CD4-positive, alpha-beta memory T cell (primary cell): ENCODE measurements at regions not wholly inside any gene's neighbourhood (a gene's known extent, or its start where the extent isn't known, plus 50 kb on each side); places are given as distances from the start of the nearest gene placed in this dataset.
A peak's percentile ranks its signal among the peaks of the same experiment; 100 is the strongest.

Experiments used
- CTCF ChIA-PET: fragments of 350-600 bp; sonication (Branson Sonifier 250); formaldehyde crosslinking; loops from one replicate; lab custom pipeline; 2021; ENCODE audit warnings: inconsistent platforms; ENCODE audit not compliant: partially characterized antibody; lab: Charles Lee
- POLR2A ChIA-PET: fragments of 350-600 bp; sonication (Branson Sonifier 250); formaldehyde crosslinking; loops from one replicate; lab custom pipeline; 2021; ENCODE audit not compliant: partially characterized antibody; lab: Charles Lee
- DNase-seq, 5 donors: peaks; one replicate each; pipeline versions ENCODE4 v3.0.0 to v3.0.0-alpha.2; 2020 to 2022; ENCODE audit warnings: mixed read lengths in 1 of 5
- H3K27ac ChIP-seq: one replicate; pipeline ENCODE4 v1.7.0; 2013; ENCODE audit warnings: low read depth, low read length
- H3K27me3 ChIP-seq: 2 replicates; pipeline ENCODE4 v1.7.0; 2013; ENCODE audit warnings: mild to moderate bottlenecking, low read length, moderate library complexity; ENCODE audit not compliant: insufficient read depth
- H3K36me3 ChIP-seq: 2 replicates; pipeline ENCODE4 v1.7.0; 2013; ENCODE audit warnings: mild to moderate bottlenecking, low read length, moderate library complexity; ENCODE audit not compliant: insufficient read depth
- H3K4me1 ChIP-seq: 2 replicates; pipeline ENCODE4 v1.7.0; 2013; ENCODE audit warnings: mild to moderate bottlenecking, low read length, moderate library complexity; ENCODE audit not compliant: insufficient read depth
- H3K4me3 ChIP-seq, 2 donors: one replicate each; pipeline ENCODE4 v1.7.0; 2013; ENCODE audit warnings: low read length in 2 of 2, mild to moderate bottlenecking in 1 of 2
- H3K9me3 ChIP-seq, 2 donors: one replicate each; pipeline ENCODE4 v1.7.0; 2013; ENCODE audit warnings: low read length in 2 of 2, control low read depth in 1 of 2; ENCODE audit not compliant: control insufficient read depth in 1 of 2
- H3K27ac Mint-ChIP-seq, 7 donors: one replicate each; pipeline ENCODE4 v1.8.0; 2020 to 2021; ENCODE audit warnings: mixed read lengths in 7 of 7, mild to moderate bottlenecking in 6 of 7, inconsistent platforms in 3 of 7, moderate library complexity in 3 of 7
- H3K27me3 Mint-ChIP-seq, 2 donors: one replicate each; pipeline ENCODE4 v1.8.0; 2020 to 2021; ENCODE audit warnings: mixed read lengths in 2 of 2
- H3K36me3 Mint-ChIP-seq, 2 donors: one replicate each; pipeline ENCODE4 v1.8.0; 2020 to 2021; ENCODE audit warnings: mixed read lengths in 2 of 2, inconsistent platforms in 1 of 2, mild to moderate bottlenecking in 1 of 2
- H3K4me1 Mint-ChIP-seq, 4 donors: one replicate each; pipeline ENCODE4 v1.8.0; 2020 to 2021; ENCODE audit warnings: mixed read lengths in 4 of 4, mild to moderate bottlenecking in 1 of 4
- H3K4me3 Mint-ChIP-seq, 8 donors: one replicate each; pipeline ENCODE4 v1.8.0; 2020 to 2021; ENCODE audit warnings: mixed read lengths in 8 of 8, mild to moderate bottlenecking in 7 of 8, moderate library complexity in 6 of 8, inconsistent platforms in 3 of 8
- H3K9me3 Mint-ChIP-seq, 8 donors: one replicate each; pipeline ENCODE4 v1.8.0; 2020 to 2021; ENCODE audit warnings: mixed read lengths in 8 of 8, mild to moderate bottlenecking in 5 of 8, inconsistent platforms in 3 of 8, moderate library complexity in 1 of 8
- intact Hi-C: fragments of 100-400 bp; cut with micrococcal nuclease; formaldehyde crosslinking; loops from one replicate; pipeline ENCODE4 v1.15.1; 2023

GRCh38 chr3:78283994-78284393 is 1244.1 kb downstream of the ROBO2 start:
- intact Hi-C loops = no loop called here
- no peak overlapping the region for H3K27ac ChIP-seq
- no peaks in the 10 kb centered on the region for H3K4me1 ChIP-seq
- H3K27ac Mint-ChIP-seq = no peak overlapping the region
- H3K9me3 ChIP-seq = no peaks in the 10 kb centered on the region
- H3K36me3 Mint-ChIP-seq = no peaks in the 10 kb centered on the region
- peaks cover 3 to 25% (median 9%) of the 10 kb centered on the region in 8 donors for H3K9me3 Mint-ChIP-seq
- H3K27me3 Mint-ChIP-seq = no peaks in the 10 kb centered on the region
- H3K4me3 Mint-ChIP-seq = no peak overlapping the region
- DNase-seq = no peak
- H3K4me1 Mint-ChIP-seq = no peaks in the 10 kb centered on the region
- H3K4me3 ChIP-seq = no peak overlapping the region
- no peaks in the 10 kb centered on the region for H3K27me3 ChIP-seq
- no peaks in the 10 kb centered on the region for H3K36me3 ChIP-seq
- CTCF ChIA-PET = no interaction called here
- POLR2A ChIA-PET = no interaction called here

GRCh38 chr3:78285032-78285728 is 1245.3 kb downstream of the ROBO2 start:
- ChIA-PET CTCF (no interaction called here), POLR2A (no interaction called here)
- H3K4me1 Mint-ChIP-seq = no peaks in the 10 kb centered on the region
- H3K9me3 Mint-ChIP-seq = peaks cover 2 to 21% (median 9%) of the 10 kb centered on the region in 8 donors
- Histone ChIP-seq H3K9me3 (no peaks in the 10 kb centered on the region), H3K4me3 (no peak overlapping the region), H3K36me3 (no peaks in the 10 kb centered on the region), H3K27ac (no peak overlapping the region), H3K4me1 (no peaks in the 10 kb centered on the region), H3K27me3 (no peaks in the 10 kb centered on the region)
- H3K4me3 Mint-ChIP-seq = peak overlapping the region in 1 of 8 donors; percentile 47
- no peaks in the 10 kb centered on the region for H3K27me3 Mint-ChIP-seq
- H3K27ac Mint-ChIP-seq = peak overlapping the region in 1 of 7 donors; percentile 71
- intact Hi-C loops = no loop called here
- H3K36me3 Mint-ChIP-seq = no peaks in the 10 kb centered on the region
- no peak for DNase-seq

- ChIA-PET POLR2A (no interaction called here), CTCF (no interaction called here)
- Histone ChIP-seq H3K27ac (no peak overlapping the region), H3K9me3 (no peaks in the 10 kb centered on the region), H3K27me3 (no peaks in the 10 kb centered on the region), H3K4me1 (no peaks in the 10 kb centered on the region), H3K36me3 (no peaks in the 10 kb centered on the region), H3K4me3 (no peak overlapping the region)
- Mint-ChIP-seq H3K4me1 (no peaks in the 10 kb centered on the region), H3K36me3 (no peaks in the 10 kb centered on the region), H3K27ac (no peak overlapping the region), H3K9me3 (peaks cover 1 to 24% (median 9%) of the 10 kb centered on the region in 8 donors), H3K4me3 (no peak overlapping the region), H3K27me3 (no peaks in the 10 kb centered on the region)
- intact Hi-C loops = no loop called here
- DNase-seq = no peak
Measured at GRCh38 chr3:78287085-78287484, 1247.2 kb downstream of the ROBO2 start.

GRCh38 chr3:78293284-78293683 is 1253.4 kb downstream of the ROBO2 start:
- no peak for DNase-seq
- Histone ChIP-seq H3K4me1 (no peaks in the 10 kb centered on the region), H3K27me3 (no peaks in the 10 kb centered on the region), H3K4me3 (no peak overlapping the region), H3K36me3 (no peaks in the 10 kb centered on the region), H3K27ac (no peak overlapping the region), H3K9me3 (no peaks in the 10 kb centered on the region)
- intact Hi-C loops = no loop called here
- no peak overlapping the region for H3K27ac Mint-ChIP-seq
- H3K9me3 Mint-ChIP-seq = peaks cover 0 to 35% (median 15%) of the 10 kb centered on the region in 8 donors
- no peaks in the 10 kb centered on the region for H3K27me3 Mint-ChIP-seq
- CTCF ChIA-PET = no interaction called here
- H3K4me3 Mint-ChIP-seq = no peak overlapping the region
- H3K4me1 Mint-ChIP-seq = no peaks in the 10 kb centered on the region
- POLR2A ChIA-PET = no interaction called here
- no peaks in the 10 kb centered on the region for H3K36me3 Mint-ChIP-seq

GRCh38 chr3:78304115-78304514 is 1264.2 kb downstream of the ROBO2 start:
- ChIA-PET POLR2A (no interaction called here), CTCF (no interaction called here)
- intact Hi-C loops = no loop called here
- Histone ChIP-seq H3K9me3 (no peaks in the 10 kb centered on the region), H3K27ac (no peak overlapping the region), H3K4me1 (no peaks in the 10 kb centered on the region), H3K4me3 (no peak overlapping the region), H3K36me3 (no peaks in the 10 kb centered on the region), H3K27me3 (no peaks in the 10 kb centered on the region)
- H3K27ac Mint-ChIP-seq = no peak overlapping the region
- no peaks in the 10 kb centered on the region for H3K27me3 Mint-ChIP-seq
- no peak overlapping the region for H3K4me3 Mint-ChIP-seq
- no peaks in the 10 kb centered on the region for H3K36me3 Mint-ChIP-seq
- H3K9me3 Mint-ChIP-seq = peaks cover 0 to 13% (median 5%) of the 10 kb centered on the region in 8 donors
- no peak for DNase-seq
- no peaks in the 10 kb centered on the region for H3K4me1 Mint-ChIP-seq

GRCh38 chr3:78312851-78313250 is 1273.0 kb downstream of the ROBO2 start:
- Mint-ChIP-seq H3K4me3 (no peak overlapping the region), H3K4me1 (no peaks in the 10 kb centered on the region), H3K9me3 (peaks cover 0 to 18% (median 8%) of the 10 kb centered on the region in 8 donors), H3K36me3 (no peaks in the 10 kb centered on the region), H3K27me3 (no peaks in the 10 kb centered on the region), H3K27ac (no peak overlapping the region)
- POLR2A ChIA-PET = interaction anchor here (0.6 kb wide), 1 partner anchor 32 kb away, joined by 4 read pairs; no protein-coding TSS in a partner anchor
- Histone ChIP-seq H3K36me3 (no peaks in the 10 kb centered on the region), H3K27me3 (no peaks in the 10 kb centered on the region), H3K4me3 (no peak overlapping the region), H3K9me3 (no peaks in the 10 kb centered on the region), H3K4me1 (no peaks in the 10 kb centered on the region), H3K27ac (no peak overlapping the region)
- DNase-seq = no peak
- CTCF ChIA-PET = no interaction called here
- intact Hi-C loops = no loop called here

- no peak overlapping the region for H3K27ac ChIP-seq
- H3K4me3 ChIP-seq = no peak overlapping the region
- no peak for DNase-seq
- Mint-ChIP-seq H3K9me3 (peaks cover 0 to 17% (median 8%) of the 10 kb centered on the region in 8 donors), H3K36me3 (no peaks in the 10 kb centered on the region), H3K27me3 (no peaks in the 10 kb centered on the region), H3K4me3 (no peak overlapping the region), H3K4me1 (no peaks in the 10 kb centered on the region), H3K27ac (no peak overlapping the region)
- no peaks in the 10 kb centered on the region for H3K4me1 ChIP-seq
- H3K9me3 ChIP-seq = no peaks in the 10 kb centered on the region
- CTCF ChIA-PET = no interaction called here
- POLR2A ChIA-PET = no interaction called here
- H3K27me3 ChIP-seq = no peaks in the 10 kb centered on the region
- H3K36me3 ChIP-seq = no peaks in the 10 kb centered on the region
- intact Hi-C loops = no loop called here
Measured at GRCh38 chr3:78313332-78313731, 1273.4 kb downstream of the ROBO2 start.
